ENCODE measurements at regions not wholly inside any gene's neighbourhood (a gene's known extent, or its start where the extent isn't known, plus 50 kb on each side); places are given as distances from the start of the nearest gene placed in this dataset.

DNA sequence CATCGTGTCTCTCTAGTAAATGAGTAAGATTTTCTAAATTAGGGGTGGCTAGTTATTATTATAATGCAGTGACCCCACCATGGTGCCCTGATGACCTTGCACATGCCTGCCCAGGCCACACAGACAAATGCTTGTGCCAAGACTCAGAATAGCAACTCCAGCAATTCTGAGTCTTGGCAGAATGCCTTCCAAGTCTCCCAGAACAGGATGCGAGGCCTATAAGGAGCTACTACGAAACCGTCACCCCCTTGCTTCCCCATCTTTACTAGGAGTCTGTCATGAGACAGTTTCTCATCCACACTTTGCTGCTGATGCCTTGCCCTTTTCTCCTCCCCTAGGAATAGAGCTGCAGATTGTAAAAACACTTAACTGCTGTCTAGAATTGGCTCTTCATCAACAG is 559.9 kb downstream of the TRHDE start:
- H3K9me3 ChIP-seq (ENCODE audit: low read depth, low read length) = no peaks in the 10 kb centered on the region
- H3K36me3 ChIP-seq (ENCODE audit: insufficient read depth, low read length) = no peaks in the 10 kb centered on the region
- no peak overlapping the region for H3K4me2 ChIP-seq (ENCODE audit: insufficient read depth, low read length)
- no peak overlapping the region for H2AFZ ChIP-seq (ENCODE audit: low read length)
- no peaks in the 10 kb centered on the region for H3K4me1 ChIP-seq (ENCODE audit: insufficient read depth, low read length)
- no peak overlapping the region for H3K27ac ChIP-seq (ENCODE audit: low read depth, low read length)
- no peak overlapping the region for H3K4me3 ChIP-seq (ENCODE audit: insufficient read depth, low read length)
- H3K27me3 ChIP-seq (ENCODE audit: insufficient read depth, low read length) = no peaks in the 10 kb centered on the region
- H3K79me2 ChIP-seq (ENCODE audit: insufficient read depth, low read length) = no peaks in the 10 kb centered on the region
- TF ChIP-seq, protein P1, sequence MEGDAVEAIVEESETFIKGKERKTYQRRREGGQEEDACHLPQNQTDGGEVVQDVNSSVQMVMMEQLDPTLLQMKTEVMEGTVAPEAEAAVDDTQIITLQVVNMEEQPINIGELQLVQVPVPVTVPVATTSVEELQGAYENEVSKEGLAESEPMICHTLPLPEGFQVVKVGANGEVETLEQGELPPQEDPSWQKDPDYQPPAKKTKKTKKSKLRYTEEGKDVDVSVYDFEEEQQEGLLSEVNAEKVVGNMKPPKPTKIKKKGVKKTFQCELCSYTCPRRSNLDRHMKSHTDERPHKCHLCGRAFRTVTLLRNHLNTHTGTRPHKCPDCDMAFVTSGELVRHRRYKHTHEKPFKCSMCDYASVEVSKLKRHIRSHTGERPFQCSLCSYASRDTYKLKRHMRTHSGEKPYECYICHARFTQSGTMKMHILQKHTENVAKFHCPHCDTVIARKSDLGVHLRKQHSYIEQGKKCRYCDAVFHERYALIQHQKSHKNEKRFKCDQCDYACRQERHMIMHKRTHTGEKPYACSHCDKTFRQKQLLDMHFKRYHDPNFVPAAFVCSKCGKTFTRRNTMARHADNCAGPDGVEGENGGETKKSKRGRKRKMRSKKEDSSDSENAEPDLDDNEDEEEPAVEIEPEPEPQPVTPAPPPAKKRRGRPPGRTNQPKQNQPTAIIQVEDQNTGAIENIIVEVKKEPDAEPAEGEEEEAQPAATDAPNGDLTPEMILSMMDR (IDR thresholded peaks at IDR 0.05; ENCODE audit: extremely low read depth, low read depth, low read length) = no peak
- no peak for DNase-seq (ENCODE audit: insufficient read length, low spot score, missing footprints)
- no peaks in the 10 kb centered on the region for H4K20me1 ChIP-seq (ENCODE audit: insufficient read depth, low read length)

DNA sequence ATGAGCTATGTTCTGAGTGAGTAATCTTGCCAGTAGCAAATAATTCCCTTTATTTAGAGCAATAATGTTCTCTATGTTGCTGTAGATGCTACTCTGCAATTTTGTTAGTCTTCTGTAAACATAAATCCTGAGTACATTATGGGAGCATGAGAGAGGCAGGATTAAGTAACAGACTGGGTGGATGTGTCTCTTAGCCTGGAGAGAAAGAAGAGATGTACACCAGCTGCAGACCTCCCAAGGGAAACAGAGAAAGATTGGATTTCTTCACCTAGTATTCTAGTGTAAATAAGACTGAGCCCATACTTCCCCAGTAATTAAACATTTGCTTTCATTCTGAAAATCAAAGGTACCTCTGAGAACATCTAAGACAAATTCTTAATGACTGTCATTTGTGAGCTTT is 564.0 kb downstream of the TRHDE start:
- no peak overlapping the region for H3K27ac ChIP-seq (ENCODE audit: low read depth, low read length)
- H3K27me3 ChIP-seq (ENCODE audit: insufficient read depth, low read length) = no peaks in the 10 kb centered on the region
- no peak overlapping the region for H2AFZ ChIP-seq (ENCODE audit: low read length)
- H3K79me2 ChIP-seq (ENCODE audit: insufficient read depth, low read length) = no peaks in the 10 kb centered on the region
- H3K36me3 ChIP-seq (ENCODE audit: insufficient read depth, low read length) = no peaks in the 10 kb centered on the region
- no peaks in the 10 kb centered on the region for H3K4me1 ChIP-seq (ENCODE audit: insufficient read depth, low read length)
- no peak overlapping the region for H3K4me3 ChIP-seq (ENCODE audit: insufficient read depth, low read length)
- H4K20me1 ChIP-seq (ENCODE audit: insufficient read depth, low read length) = no peaks in the 10 kb centered on the region
- H3K4me2 ChIP-seq (ENCODE audit: insufficient read depth, low read length) = no peak overlapping the region
- H3K9me3 ChIP-seq (ENCODE audit: low read depth, low read length) = peaks cover 3% of the 10 kb centered on the region
- DNase-seq (ENCODE audit: insufficient read length, low spot score, missing footprints) = no peak
- TF ChIP-seq, protein P1 (IDR thresholded peaks at IDR 0.05; ENCODE audit: extremely low read depth, low read depth, low read length) = no peak

DNA sequence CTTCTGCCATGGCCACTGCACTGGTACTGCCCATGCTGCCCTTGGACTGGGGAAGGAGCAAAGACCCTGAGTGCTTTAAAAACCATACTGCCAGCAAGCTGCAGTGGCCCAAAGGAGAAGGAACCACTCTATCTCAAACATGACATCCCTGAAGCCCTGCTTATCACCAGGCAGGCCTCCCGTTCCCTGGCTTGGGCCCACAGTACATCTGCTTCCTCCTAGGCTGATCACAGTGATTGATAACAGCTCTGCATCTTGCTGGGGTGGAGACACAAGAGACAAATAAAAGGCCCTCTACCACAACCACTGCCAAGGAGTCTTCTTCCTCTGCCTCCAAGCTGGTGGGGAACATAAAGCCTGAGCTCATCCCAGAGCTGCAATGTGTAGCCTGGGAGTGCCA is 567.5 kb downstream of the TRHDE start:
- DNase-seq (ENCODE audit: insufficient read length, low spot score, missing footprints) = no peak
- no peaks in the 10 kb centered on the region for H3K4me1 ChIP-seq (ENCODE audit: insufficient read depth, low read length)
- no peaks in the 10 kb centered on the region for H3K36me3 ChIP-seq (ENCODE audit: insufficient read depth, low read length)
- no peaks in the 10 kb centered on the region for H3K27me3 ChIP-seq (ENCODE audit: insufficient read depth, low read length)
- TF ChIP-seq, protein P1 (IDR thresholded peaks at IDR 0.05; ENCODE audit: extremely low read depth, low read depth, low read length) = no peak
- H3K9me3 ChIP-seq (ENCODE audit: low read depth, low read length) = peaks cover 3% of the 10 kb centered on the region
- no peak overlapping the region for H3K4me3 ChIP-seq (ENCODE audit: insufficient read depth, low read length)
- H3K27ac ChIP-seq (ENCODE audit: low read depth, low read length) = no peak overlapping the region
- H3K79me2 ChIP-seq (ENCODE audit: insufficient read depth, low read length) = no peaks in the 10 kb centered on the region
- H2AFZ ChIP-seq (ENCODE audit: low read length) = no peak overlapping the region
- no peaks in the 10 kb centered on the region for H4K20me1 ChIP-seq (ENCODE audit: insufficient read depth, low read length)
- H3K4me2 ChIP-seq (ENCODE audit: insufficient read depth, low read length) = no peak overlapping the region

DNA sequence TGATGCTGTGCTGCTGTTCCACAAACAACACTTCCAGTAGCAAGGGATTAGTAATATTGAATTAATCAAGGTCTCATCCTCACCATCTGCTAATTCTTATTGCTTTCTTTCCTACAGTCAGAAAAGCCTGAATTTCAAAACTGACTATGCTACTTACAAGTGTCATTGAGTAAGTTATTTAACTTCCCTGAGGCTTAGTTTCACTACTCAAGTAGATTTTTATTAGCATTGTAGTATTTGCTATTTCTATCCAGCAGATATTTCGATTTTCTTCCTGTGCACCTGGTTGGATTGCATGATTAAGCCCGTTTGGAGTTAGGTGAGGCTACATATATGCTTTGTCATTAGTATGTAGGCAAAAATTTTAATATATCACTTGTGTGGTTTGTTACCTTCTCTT is 591.5 kb downstream of the TRHDE start:
- DNase-seq (ENCODE audit: insufficient read length, low spot score, missing footprints) = no peak
- Histone ChIP-seq H3K36me3 (ENCODE audit: insufficient read depth, low read length) (no peaks in the 10 kb centered on the region), H3K27ac (ENCODE audit: low read depth, low read length) (no peak overlapping the region), H4K20me1 (ENCODE audit: insufficient read depth, low read length) (no peaks in the 10 kb centered on the region), H3K9me3 (ENCODE audit: low read depth, low read length) (no peaks in the 10 kb centered on the region), H3K27me3 (ENCODE audit: insufficient read depth, low read length) (no peaks in the 10 kb centered on the region), H3K79me2 (ENCODE audit: insufficient read depth, low read length) (no peaks in the 10 kb centered on the region), H3K4me3 (ENCODE audit: insufficient read depth, low read length) (no peak overlapping the region), H3K4me1 (ENCODE audit: insufficient read depth, low read length) (no peaks in the 10 kb centered on the region), H3K4me2 (ENCODE audit: insufficient read depth, low read length) (no peak overlapping the region), H2AFZ (ENCODE audit: low read length) (no peak overlapping the region)
- TF ChIP-seq, protein P1 (IDR thresholded peaks at IDR 0.05; ENCODE audit: extremely low read depth, low read depth, low read length) = no peak

Data from osteoblast (primary cell).